Hindlimb muscle (tissue), 1 donor: ENCODE measurements at regions not wholly inside any gene's neighbourhood (a gene's known extent, or its start where the extent isn't known, plus 50 kb on each side); places are given as distances from the start of the nearest gene placed in this dataset.
"Not testable (repeated sequence)": the region's sequence is repeated elsewhere in the genome, so short reads cannot be mapped to it uniquely, and the experiment has no call there.

Source experiments
- DNase-seq: peaks from one replicate; pipeline ENCODE4 v3.0.0-alpha.2; 2013

GRCh38 chr5:84885485-84886258 is 501.0 kb upstream of the EDIL3 start:
- no peak for DNase-seq

- no peak for DNase-seq
Observed at GRCh38 chr5:84881737-84882136, 497.1 kb upstream of the EDIL3 start.

- DNase-seq: no peak
Observed at GRCh38 chr5:84874196-84874595, 489.5 kb upstream of the EDIL3 start.

- no peak for DNase-seq
Observed at GRCh38 chr5:84872768-84873167, 488.1 kb upstream of the EDIL3 start.

- no peak for DNase-seq
Observed at GRCh38 chr5:84870369-84870768, 485.7 kb upstream of the EDIL3 start.

GRCh38 chr5:84869675-84870074 is 485.0 kb upstream of the EDIL3 start:
- DNase-seq: no peak

GRCh38 chr5:84863936-84864335 is 479.3 kb upstream of the EDIL3 start:
- not testable (repeated sequence) for DNase-seq

- DNase-seq: no peak
Observed at GRCh38 chr5:84863020-84863419, 478.3 kb upstream of the EDIL3 start.

GRCh38 chr5:84862132-84862531 is 477.5 kb upstream of the EDIL3 start:
- no peak for DNase-seq

GRCh38 chr5:84861306-84861705 is 476.6 kb upstream of the EDIL3 start:
- no peak for DNase-seq

GRCh38 chr5:84859056-84859455 is 474.4 kb upstream of the EDIL3 start:
- DNase-seq: no peak

- DNase-seq: no peak
Observed at GRCh38 chr5:84831701-84832100, 447.0 kb upstream of the EDIL3 start.

- no peak for DNase-seq
Observed at GRCh38 chr5:84830265-84830664, 445.6 kb upstream of the EDIL3 start.

- DNase-seq: no peak
Observed at GRCh38 chr5:84825606-84826005, 440.9 kb upstream of the EDIL3 start.

- no peak for DNase-seq
Observed at GRCh38 chr5:84821924-84822323, 437.2 kb upstream of the EDIL3 start.

GRCh38 chr5:84817953-84818352 is 433.3 kb upstream of the EDIL3 start:
- DNase-seq: no peak

- no peak for DNase-seq
Observed at GRCh38 chr5:84816746-84817547, 432.3 kb upstream of the EDIL3 start.

- no peak for DNase-seq
Observed at GRCh38 chr5:84816160-84816559, 431.5 kb upstream of the EDIL3 start.

- no peak for DNase-seq
Observed at GRCh38 chr5:84805473-84805872, 420.8 kb upstream of the EDIL3 start.

GRCh38 chr5:84796399-84796798 is 411.7 kb upstream of the EDIL3 start:
- DNase-seq: no peak

- DNase-seq: no peak
Observed at GRCh38 chr5:84794486-84795035, 409.9 kb upstream of the EDIL3 start.

- DNase-seq: no peak
Observed at GRCh38 chr5:84791730-84792129, 407.1 kb upstream of the EDIL3 start.

GRCh38 chr5:84791138-84791537 is 406.5 kb upstream of the EDIL3 start:
- DNase-seq: no peak

GRCh38 chr5:84790406-84790805 is 405.7 kb upstream of the EDIL3 start:
- DNase-seq: no peak
